Esophagus muscularis mucosa (tissue), 4 donors: ENCODE measurements at regions not wholly inside any gene's neighbourhood (a gene's known extent, or its start where the extent isn't known, plus 50 kb on each side); places are given as distances from the start of the nearest gene placed in this dataset.

Source experiments
- DNase-seq: peaks from one replicate; pipeline ENCODE4 v3.0.0-alpha.2; 2017; ENCODE audit errors: extremely low spot score
- H3K27ac ChIP-seq, 4 donors: fragments of 200-600 bp; sonication (generic); replicated peaks in 1 of 4; 1 replicate in 3 of 4; 2 replicates in 1 of 4; pipeline ENCODE4 v1.5.1; 2016 to 2019; ENCODE audit warnings: mild to moderate bottlenecking in 1 of 4
- H3K27me3 ChIP-seq, 4 donors: fragments of 200-600 bp; sonication (generic); one replicate each; pipeline versions ENCODE4 v1.5.1 to v1.6.0; 2016 to 2019
- H3K36me3 ChIP-seq, 4 donors: fragments of 200-600 bp; sonication (generic); one replicate each; pipeline ENCODE4 v1.5.1; 2016 to 2019
- H3K4me1 ChIP-seq, 4 donors: fragments of 200-600 bp; sonication (generic); one replicate each; pipeline ENCODE4 v1.5.1; 2016 to 2019
- H3K4me3 ChIP-seq, 4 donors: fragments of 200-600 bp; sonication (generic); 1 replicate in 2 of 4; 2 replicates in 2 of 4; pipeline ENCODE4 v1.5.1; 2016 to 2019; ENCODE audit warnings: mild to moderate bottlenecking in 4 of 4, moderate library complexity in 1 of 4
- H3K9me3 ChIP-seq, 4 donors: fragments of 200-600 bp; sonication (generic); 1 replicate in 3 of 4; 2 replicates in 1 of 4; pipeline ENCODE4 v1.5.1; 2016 to 2019
- CTCF ChIP-seq, 3 experiments: fragments of 200-600 bp in 2 of 3; fragments of 450-650 bp in 1 of 3; sonication (generic) in 2 of 3; IDR thresholded peaks; one replicate each; pipeline ENCODE4 v1.5.1; 2017 to 2019; ENCODE audit warnings: antibody characterized with exemption in 3 of 3, mild to moderate bottlenecking in 2 of 3, moderate library complexity in 1 of 3
- EP300 ChIP-seq: sonication (generic); formaldehyde crosslinking; IDR thresholded peaks from one replicate; pipeline ENCODE4 v1.6.1; 2017; ENCODE audit warnings: antibody characterized with exemption
- POLR2A ChIP-seq: fragments of 450-650 bp; IDR thresholded peaks from one replicate; pipeline ENCODE4 v1.6.1; 2017; ENCODE audit warnings: antibody characterized with exemption, moderate library complexity, mild to moderate bottlenecking, low read depth
- POLR2AphosphoS5 ChIP-seq, 2 donors: sonication (generic); formaldehyde crosslinking; IDR thresholded peaks; one replicate each; pipeline ENCODE4 v1.6.1; 2017; ENCODE audit warnings: antibody characterized with exemption in 2 of 2
- WGBS: methylation state at CpG from one replicate; pipeline ENCODE4 v1.1.5; 2018; 5-methylcytosine and 5-hydroxymethylcytosine counted together
- intact Hi-C: fragments of 100-400 bp; cut with DNase I; formaldehyde crosslinking; loops from one replicate; pipeline ENCODE4 v1.15.1; 2023

GRCh38 chr20:4070323-4071177 lies 55.2 kb upstream of the RNF24 start:
- H3K4me1 ChIP-seq, result peaks cover 12 to 33% (median 31%) of the 10 kb centered on the region in 4 donors
- intact Hi-C loops, result no loop called here
- H3K27ac ChIP-seq, result peak overlapping the region in 3 of 4 donors; percentile 26 to 66 (median 55)
- no peaks in the 10 kb centered on the region for H3K27me3 ChIP-seq
- no peak for TF ChIP-seq CTCF (IDR thresholded peaks at IDR 0.05)
- no peak for TF ChIP-seq POLR2AphosphoS5 (IDR thresholded peaks at IDR 0.05)
- no peak for TF ChIP-seq EP300
- TF ChIP-seq POLR2A, result no peak
- H3K4me3 ChIP-seq, result no peak overlapping the region
- DNase-seq, result no peak
- no peaks in the 10 kb centered on the region for H3K36me3 ChIP-seq
- H3K9me3 ChIP-seq, result no peaks in the 10 kb centered on the region
- 60% methylated on average over 3 of the region's 3 CpGs for WGBS

GRCh38 chr20:4069751-4070150 lies 54.4 kb upstream of the RNF24 start:
- H3K27me3 ChIP-seq, result no peaks in the 10 kb centered on the region
- 91% methylated on average over 2 of the region's 2 CpGs for WGBS
- TF ChIP-seq CTCF (IDR thresholded peaks at IDR 0.05), result no peak
- TF ChIP-seq POLR2A, result no peak
- no peak for TF ChIP-seq EP300
- no peak for TF ChIP-seq POLR2AphosphoS5 (IDR thresholded peaks at IDR 0.05)
- no peaks in the 10 kb centered on the region for H3K9me3 ChIP-seq
- intact Hi-C loops, result no loop called here
- H3K36me3 ChIP-seq, result no peaks in the 10 kb centered on the region
- no peak overlapping the region for H3K4me3 ChIP-seq
- no peak for DNase-seq
- H3K4me1 ChIP-seq, result peaks cover 20 to 41% (median 39%) of the 10 kb centered on the region in 4 donors
- H3K27ac ChIP-seq, result peak overlapping the region in 3 of 4 donors; percentile 26 to 66 (median 55)

GRCh38 chr20:4068708-4069107 lies 53.4 kb upstream of the RNF24 start:
- DNase-seq, result no peak
- no peak overlapping the region for H3K27ac ChIP-seq
- intact Hi-C loops, result no loop called here
- peaks cover 30 to 52% (median 49%) of the 10 kb centered on the region in 4 donors for H3K4me1 ChIP-seq
- H3K27me3 ChIP-seq, result no peaks in the 10 kb centered on the region
- no peak for TF ChIP-seq POLR2A
- no peak for TF ChIP-seq EP300
- no peak for TF ChIP-seq CTCF (IDR thresholded peaks at IDR 0.05)
- TF ChIP-seq POLR2AphosphoS5 (IDR thresholded peaks at IDR 0.05), result no peak
- no peaks in the 10 kb centered on the region for H3K9me3 ChIP-seq
- no peak overlapping the region for H3K4me3 ChIP-seq
- no peaks in the 10 kb centered on the region for H3K36me3 ChIP-seq
- WGBS, result 52% methylated on average over 3 of the region's 4 CpGs

- no peak overlapping the region for H3K4me3 ChIP-seq
- H3K27ac ChIP-seq, result peak overlapping the region in 1 of 4 donors; percentile 38
- H3K4me1 ChIP-seq, result peaks cover 37 to 57% (median 52%) of the 10 kb centered on the region in 4 donors
- intact Hi-C loops, result no loop called here
- H3K9me3 ChIP-seq, result no peaks in the 10 kb centered on the region
- TF ChIP-seq POLR2AphosphoS5 (IDR thresholded peaks at IDR 0.05), result no peak
- no peak for TF ChIP-seq EP300
- TF ChIP-seq POLR2A, result no peak
- no peak for TF ChIP-seq CTCF (IDR thresholded peaks at IDR 0.05)
- WGBS, result 78% methylated on average over 8 of the region's 8 CpGs
- no peak for DNase-seq
- no peaks in the 10 kb centered on the region for H3K36me3 ChIP-seq
- H3K27me3 ChIP-seq, result no peaks in the 10 kb centered on the region
Measured at GRCh38 chr20:4067600-4068261, 52.4 kb upstream of the RNF24 start.
